ENCODE measurements at regions not wholly inside any gene's neighbourhood (a gene's known extent, or its start where the extent isn't known, plus 50 kb on each side); places are given as distances from the start of the nearest gene placed in this dataset.

DNA sequence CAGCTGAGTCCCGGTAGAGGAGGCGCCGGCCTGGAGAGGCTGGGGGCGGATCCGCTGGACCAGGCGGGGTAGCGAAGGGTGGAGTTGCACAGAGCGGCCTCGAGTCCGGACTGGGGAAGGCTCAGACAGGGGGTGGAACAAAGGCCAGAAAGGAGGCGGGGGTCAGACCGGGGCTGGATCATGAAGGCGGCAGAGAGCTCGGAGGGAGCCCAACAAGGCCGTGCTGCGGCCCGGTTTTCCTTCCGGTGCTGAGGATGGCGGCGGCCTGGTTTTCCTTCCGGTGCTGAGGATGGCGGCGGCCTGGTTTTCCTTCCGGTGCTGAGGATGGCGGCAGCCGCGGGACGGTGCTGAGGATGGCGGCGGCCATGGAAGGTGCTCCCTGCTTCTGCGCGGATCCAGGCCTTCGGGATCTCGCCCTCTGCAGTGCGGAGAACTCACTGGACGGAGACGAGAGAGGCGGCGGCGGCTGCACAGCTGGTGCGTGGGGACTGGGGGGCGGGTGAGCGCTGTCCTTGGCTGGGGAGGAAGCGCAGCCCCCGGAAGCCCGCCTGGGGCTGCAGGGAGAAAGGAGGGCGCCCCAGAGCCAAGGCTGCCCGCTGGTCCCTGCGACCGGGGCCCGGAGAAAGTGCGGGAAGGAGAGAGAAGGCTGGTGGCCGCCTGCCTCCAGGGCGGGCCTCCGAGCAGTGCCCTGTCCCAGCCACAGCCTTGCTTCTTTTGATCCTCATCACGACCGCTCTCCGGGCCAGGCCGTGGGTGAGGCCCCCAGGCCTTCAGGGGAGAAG, 350.4 kb upstream of the B3GAT1 start:
- Histone ChIP-seq H3K9me2 (replicated peaks; ENCODE audit: low read depth, low read length) (no peaks in the 10 kb centered on the region), H3K36me3 (ENCODE audit: insufficient read depth, low read length) (no peaks in the 10 kb centered on the region), H3K4me2 (ENCODE audit: low read depth, low read length, poor library complexity, severe bottlenecking) (no peak overlapping the region), H3K27me3 (ENCODE audit: insufficient read depth, low read length, poor library complexity, severe bottlenecking) (no peaks in the 10 kb centered on the region), H4K20me1 (ENCODE audit: insufficient read depth, low read length, poor library complexity, severe bottlenecking) (no peaks in the 10 kb centered on the region), H3K9ac (ENCODE audit: low read depth, low read length, poor library complexity, severe bottlenecking) (no peak overlapping the region), H2AFZ (ENCODE audit: low read length) (no peak overlapping the region), H3K4me3 (ENCODE audit: low read length, poor library complexity, severe bottlenecking) (no peak overlapping the region), H3K79me2 (ENCODE audit: insufficient read depth, low read length) (no peaks in the 10 kb centered on the region), H3F3A (ENCODE audit: low read depth) (no peaks in the 10 kb centered on the region), H3K9me3 (ENCODE audit: insufficient read depth, low read depth, low read length) (peaks cover 31% of the 10 kb centered on the region; the same call in 1 of the 2 replicates), H3K4me1 (ENCODE audit: insufficient read depth, low read length, poor library complexity, severe bottlenecking) (no peaks in the 10 kb centered on the region)
- TF ChIP-seq, protein P1, sequence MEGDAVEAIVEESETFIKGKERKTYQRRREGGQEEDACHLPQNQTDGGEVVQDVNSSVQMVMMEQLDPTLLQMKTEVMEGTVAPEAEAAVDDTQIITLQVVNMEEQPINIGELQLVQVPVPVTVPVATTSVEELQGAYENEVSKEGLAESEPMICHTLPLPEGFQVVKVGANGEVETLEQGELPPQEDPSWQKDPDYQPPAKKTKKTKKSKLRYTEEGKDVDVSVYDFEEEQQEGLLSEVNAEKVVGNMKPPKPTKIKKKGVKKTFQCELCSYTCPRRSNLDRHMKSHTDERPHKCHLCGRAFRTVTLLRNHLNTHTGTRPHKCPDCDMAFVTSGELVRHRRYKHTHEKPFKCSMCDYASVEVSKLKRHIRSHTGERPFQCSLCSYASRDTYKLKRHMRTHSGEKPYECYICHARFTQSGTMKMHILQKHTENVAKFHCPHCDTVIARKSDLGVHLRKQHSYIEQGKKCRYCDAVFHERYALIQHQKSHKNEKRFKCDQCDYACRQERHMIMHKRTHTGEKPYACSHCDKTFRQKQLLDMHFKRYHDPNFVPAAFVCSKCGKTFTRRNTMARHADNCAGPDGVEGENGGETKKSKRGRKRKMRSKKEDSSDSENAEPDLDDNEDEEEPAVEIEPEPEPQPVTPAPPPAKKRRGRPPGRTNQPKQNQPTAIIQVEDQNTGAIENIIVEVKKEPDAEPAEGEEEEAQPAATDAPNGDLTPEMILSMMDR (conservative IDR thresholded peaks at IDR 0.05; ENCODE audit: low read length): no peak
- TF ChIP-seq EZH2phosphoT487 (IDR thresholded peaks at IDR 0.05; ENCODE audit: borderline replicate concordance): no peak

DNA sequence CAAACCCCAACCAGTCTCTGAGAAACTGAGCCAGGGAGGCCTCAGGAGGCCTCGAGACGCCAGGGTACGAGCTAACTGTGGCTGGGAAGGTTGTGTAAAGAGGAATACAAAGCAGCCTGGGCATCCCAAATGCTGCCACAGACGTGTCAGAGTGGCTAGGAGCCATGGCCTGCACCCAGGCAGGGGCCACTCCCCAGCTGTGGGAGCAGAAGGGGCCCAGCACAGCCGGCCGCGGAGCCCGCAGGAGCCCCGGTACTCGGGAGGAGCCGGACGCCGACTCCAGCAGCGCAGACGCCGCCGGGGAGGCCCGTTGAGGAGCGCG, 349.8 kb upstream of the B3GAT1 start:
- H3K36me3 ChIP-seq (ENCODE audit: insufficient read depth, low read length): no peaks in the 10 kb centered on the region
- TF ChIP-seq EZH2phosphoT487 (IDR thresholded peaks at IDR 0.05; ENCODE audit: borderline replicate concordance): no peak
- TF ChIP-seq, protein P1 (conservative IDR thresholded peaks at IDR 0.05; ENCODE audit: low read length): no peak
- H3K9ac ChIP-seq (ENCODE audit: low read depth, low read length, poor library complexity, severe bottlenecking): no peak overlapping the region

DNA sequence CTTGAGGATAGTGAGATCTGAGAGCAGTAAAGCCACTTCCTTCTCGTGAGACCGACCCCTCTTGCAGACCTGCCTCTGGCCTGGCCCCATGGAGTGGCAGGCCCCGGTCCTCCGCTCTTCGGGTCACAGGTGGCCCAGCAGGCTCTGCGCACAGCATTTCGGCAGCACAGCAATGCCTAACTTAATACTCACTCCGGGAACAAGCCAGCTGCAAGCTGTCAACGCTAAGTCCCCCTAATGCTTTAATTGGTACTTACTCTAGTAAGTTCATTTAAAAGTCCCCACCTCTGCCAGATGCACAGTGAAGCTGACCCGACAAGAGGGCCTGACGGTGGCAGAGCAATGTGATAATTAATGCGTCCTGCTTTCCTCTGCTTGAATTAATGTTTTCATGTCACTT, 349.3 kb upstream of the B3GAT1 start:
- H4K20me1 ChIP-seq (ENCODE audit: insufficient read depth, low read length, poor library complexity, severe bottlenecking): no peaks in the 10 kb centered on the region
- no peaks in the 10 kb centered on the region for H3F3A ChIP-seq (ENCODE audit: low read depth)
- H3K9ac ChIP-seq (ENCODE audit: low read depth, low read length, poor library complexity, severe bottlenecking): no peak overlapping the region
- no peak overlapping the region for H3K4me3 ChIP-seq (ENCODE audit: low read length, poor library complexity, severe bottlenecking)
- H3K27me3 ChIP-seq (ENCODE audit: insufficient read depth, low read length, poor library complexity, severe bottlenecking): no peaks in the 10 kb centered on the region
- no peaks in the 10 kb centered on the region for H3K9me2 ChIP-seq (replicated peaks; ENCODE audit: low read depth, low read length)
- H3K4me1 ChIP-seq (ENCODE audit: insufficient read depth, low read length, poor library complexity, severe bottlenecking): no peaks in the 10 kb centered on the region
- TF ChIP-seq, protein P1 (conservative IDR thresholded peaks at IDR 0.05; ENCODE audit: low read length): no peak
- TF ChIP-seq EZH2phosphoT487 (IDR thresholded peaks at IDR 0.05; ENCODE audit: borderline replicate concordance): no peak
- H3K9me3 ChIP-seq (ENCODE audit: insufficient read depth, low read depth, low read length): peaks cover 30% of the 10 kb centered on the region; the same call in 1 of the 2 replicates
- no peak overlapping the region for H2AFZ ChIP-seq (ENCODE audit: low read length)
- no peaks in the 10 kb centered on the region for H3K36me3 ChIP-seq (ENCODE audit: insufficient read depth, low read length)
- no peaks in the 10 kb centered on the region for H3K79me2 ChIP-seq (ENCODE audit: insufficient read depth, low read length)
- no peak overlapping the region for H3K4me2 ChIP-seq (ENCODE audit: low read depth, low read length, poor library complexity, severe bottlenecking)

More for the DNA sequence above, 349.8 kb upstream of the B3GAT1 start:
- no peaks in the 10 kb centered on the region for H3K9me2 ChIP-seq (replicated peaks; ENCODE audit: low read depth, low read length)
- H3K4me2 ChIP-seq (ENCODE audit: low read depth, low read length, poor library complexity, severe bottlenecking): no peak overlapping the region
- no peak overlapping the region for H2AFZ ChIP-seq (ENCODE audit: low read length)
- no peaks in the 10 kb centered on the region for H3K27me3 ChIP-seq (ENCODE audit: insufficient read depth, low read length, poor library complexity, severe bottlenecking)
- no peaks in the 10 kb centered on the region for H4K20me1 ChIP-seq (ENCODE audit: insufficient read depth, low read length, poor library complexity, severe bottlenecking)
- H3K4me1 ChIP-seq (ENCODE audit: insufficient read depth, low read length, poor library complexity, severe bottlenecking): no peaks in the 10 kb centered on the region
- peaks cover 30% of the 10 kb centered on the region; the same call in 1 of the 2 replicates for H3K9me3 ChIP-seq (ENCODE audit: insufficient read depth, low read depth, low read length)
- H3K79me2 ChIP-seq (ENCODE audit: insufficient read depth, low read length): no peaks in the 10 kb centered on the region
- H3F3A ChIP-seq (ENCODE audit: low read depth): no peaks in the 10 kb centered on the region
- no peak overlapping the region for H3K4me3 ChIP-seq (ENCODE audit: low read length, poor library complexity, severe bottlenecking)

All from Loucy (cell line).